NCI-H82 treated with DMSO at 0.1 percent for 48 hours (cell line): ENCODE measurements at regions not wholly inside any gene's neighbourhood (a gene's known extent, or its start where the extent isn't known, plus 50 kb on each side); places are given as distances from the start of the nearest gene placed in this dataset.
"Not testable (repeated sequence)": the region's sequence is repeated elsewhere in the genome, so short reads cannot be mapped to it uniquely, and the experiment has no call there.

ENCODE experiments used
- DNase-seq: peaks from one replicate; lab custom pipeline; 2025; ENCODE audit not compliant: unreplicated experiment; lab: John Stamatoyannopoulos, UW

- no peak for DNase-seq
Measured at GRCh38 chr5:30502277-30502676, 691.2 kb upstream of the CDH6 start.

DNA sequence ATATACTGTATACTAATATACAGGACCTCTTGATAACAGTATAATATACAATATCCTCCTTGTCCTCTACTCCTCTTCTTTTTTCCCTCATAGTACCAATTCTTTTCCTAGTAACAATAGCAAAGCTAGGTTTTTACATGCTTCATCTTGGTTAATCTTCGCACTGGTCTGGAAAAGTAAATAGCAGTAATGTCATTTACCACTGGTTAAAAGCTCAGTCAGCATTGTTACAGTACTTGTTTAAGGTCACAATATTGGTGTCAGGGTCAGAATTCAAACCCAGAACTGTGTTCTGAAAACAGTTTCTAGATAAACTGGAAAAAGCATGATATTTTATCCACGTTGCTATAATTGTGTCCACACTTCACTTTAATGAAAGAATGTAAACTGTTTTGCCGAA is 692.4 kb upstream of the CDH6 start:
- DNase-seq = no peak

GRCh38 chr5:30500513-30500912 is 693.0 kb upstream of the CDH6 start:
- no peak for DNase-seq

- DNase-seq = no peak
Measured at GRCh38 chr5:30499402-30499801, 694.1 kb upstream of the CDH6 start.

DNA sequence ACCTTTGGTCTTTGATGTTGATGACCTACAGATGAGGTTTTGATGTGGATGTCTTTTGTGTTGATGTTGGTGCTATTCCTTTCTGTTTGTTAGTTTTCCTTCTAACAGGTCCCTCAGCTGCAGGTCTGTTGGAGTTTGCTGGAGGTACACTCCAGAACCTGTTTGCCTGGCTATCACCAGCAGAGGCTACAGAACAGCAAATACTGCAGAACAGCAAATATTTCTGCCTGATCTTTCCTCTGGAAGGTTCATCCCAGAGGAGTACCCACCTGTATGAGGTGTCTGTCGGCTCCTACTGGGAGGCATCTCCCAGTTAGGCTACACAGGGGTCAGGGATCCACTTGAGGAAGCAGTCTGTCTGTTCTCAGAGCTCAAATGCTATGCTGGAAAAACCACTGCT is 694.5 kb upstream of the CDH6 start:
- DNase-seq = no peak

GRCh38 chr5:30498509-30498908 is 695.0 kb upstream of the CDH6 start:
- not testable (repeated sequence) for DNase-seq

- not testable (repeated sequence) for DNase-seq
Measured at GRCh38 chr5:30494113-30494512, 699.4 kb upstream of the CDH6 start.

- no peak for DNase-seq
Measured at GRCh38 chr5:30479104-30479503, 714.4 kb upstream of the CDH6 start.

DNA sequence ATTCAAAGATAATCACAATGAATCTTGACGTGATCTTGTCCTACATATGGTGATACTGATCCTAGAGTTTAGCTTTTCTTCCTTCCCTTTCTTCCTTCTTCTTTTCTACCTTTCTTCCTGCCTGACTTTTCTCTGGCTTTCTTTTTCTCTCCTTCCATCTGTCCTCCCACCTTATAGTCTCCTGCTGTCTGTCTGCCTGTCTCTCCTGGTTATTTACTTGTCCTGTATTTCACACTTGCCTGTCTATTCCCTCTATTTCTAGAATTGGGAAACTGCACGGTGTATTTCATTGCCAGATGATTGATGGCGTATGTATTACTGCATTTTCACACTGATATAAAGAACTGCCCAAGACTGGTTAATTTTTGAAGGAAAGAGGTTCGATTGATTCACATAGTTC is 718.1 kb upstream of the CDH6 start:
- no peak for DNase-seq

DNA sequence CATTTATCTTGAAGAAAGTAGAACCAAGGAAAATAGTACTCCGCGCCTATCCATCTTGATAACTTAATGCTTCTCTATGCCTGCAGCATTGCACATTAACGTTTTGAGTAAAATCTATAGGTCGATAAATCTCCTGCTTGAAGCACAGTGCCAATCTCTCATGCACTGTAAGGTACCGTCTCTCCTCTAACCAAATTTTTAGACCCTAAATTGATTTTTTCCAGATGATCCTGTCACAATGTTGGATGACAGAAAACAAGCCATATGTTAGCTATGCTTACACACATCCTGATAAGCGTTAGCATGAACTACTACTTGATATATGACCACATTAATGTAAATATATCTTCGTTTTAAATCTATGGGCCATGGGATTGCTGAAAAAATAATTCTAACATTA is 723.8 kb upstream of the CDH6 start:
- DNase-seq = no peak

- no peak for DNase-seq
Measured at GRCh38 chr5:30458681-30459080, 734.8 kb upstream of the CDH6 start.

DNA sequence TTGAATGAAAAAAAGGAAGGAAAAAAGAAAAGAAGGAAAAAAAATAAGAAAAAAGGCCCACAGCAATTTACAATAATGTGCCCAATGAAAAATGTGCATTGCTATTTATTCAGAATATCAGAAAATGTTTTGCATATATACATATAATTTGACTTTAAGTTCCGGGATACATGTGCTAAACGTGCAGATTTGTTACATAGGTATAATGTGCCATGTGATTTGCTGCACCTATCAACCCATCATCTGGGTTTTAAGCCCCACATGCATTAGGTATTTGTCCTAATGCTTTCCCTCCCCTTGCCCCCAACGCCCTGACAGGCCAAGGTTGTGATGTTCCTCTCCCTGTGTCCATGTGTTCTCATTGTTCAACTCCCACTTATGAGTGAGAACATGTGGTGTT is 738.0 kb upstream of the CDH6 start:
- DNase-seq = not testable (repeated sequence)

- DNase-seq = no peak
Measured at GRCh38 chr5:30453168-30453567, 740.3 kb upstream of the CDH6 start.

GRCh38 chr5:30450153-30450552 is 743.3 kb upstream of the CDH6 start:
- DNase-seq = no peak

GRCh38 chr5:30447431-30447830 is 746.1 kb upstream of the CDH6 start:
- DNase-seq = no peak

GRCh38 chr5:30446456-30446855 is 747.0 kb upstream of the CDH6 start:
- no peak for DNase-seq

GRCh38 chr5:30438785-30439184 is 754.7 kb upstream of the CDH6 start:
- peak; percentile 1 for DNase-seq

DNA sequence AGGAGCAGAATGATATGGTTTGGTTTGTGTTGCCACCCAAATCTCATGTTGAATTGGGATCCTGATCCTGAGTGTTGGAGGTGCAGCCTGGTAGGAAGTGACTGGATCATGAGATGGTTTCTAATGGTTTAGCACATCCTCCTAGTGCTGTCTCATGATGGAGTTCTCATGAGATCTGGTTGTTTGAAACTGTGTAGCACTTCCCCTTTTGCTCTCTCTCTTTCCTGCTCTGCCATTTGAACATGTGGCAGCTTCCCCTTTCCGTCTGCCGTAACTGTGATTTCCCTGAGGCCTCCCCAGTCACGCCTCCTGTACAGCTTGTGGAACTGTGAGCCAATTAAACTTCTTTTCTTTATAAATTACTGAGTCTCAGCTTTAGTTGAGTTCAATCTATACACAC is 756.8 kb upstream of the CDH6 start:
- DNase-seq = no peak

GRCh38 chr5:30428866-30429407 is 764.5 kb upstream of the CDH6 start:
- DNase-seq = not testable (repeated sequence)

DNA sequence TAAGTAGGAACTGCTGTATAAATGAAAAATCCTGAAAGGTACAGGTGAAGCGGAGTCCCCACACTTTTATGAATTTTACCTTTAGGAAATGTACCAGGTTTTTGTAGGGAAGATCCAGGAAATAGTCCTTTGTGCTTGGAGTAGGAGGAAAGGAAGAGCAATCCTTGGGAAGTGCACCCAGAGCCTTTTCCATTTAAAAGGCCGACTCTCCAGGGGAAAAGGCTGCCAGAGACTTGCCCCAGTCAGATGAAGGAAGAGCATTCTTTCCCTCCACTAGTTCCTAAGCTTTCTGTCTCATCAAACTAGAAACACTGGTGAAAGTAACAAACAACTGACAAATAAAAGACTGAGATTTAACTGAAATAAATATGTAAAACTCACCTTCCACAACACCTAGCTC is 779.4 kb upstream of the CDH6 start:
- no peak for DNase-seq

GRCh38 chr5:30413540-30413939 is 779.9 kb upstream of the CDH6 start:
- no peak for DNase-seq

GRCh38 chr5:30405821-30406220 is 787.7 kb upstream of the CDH6 start:
- DNase-seq = no peak

DNA sequence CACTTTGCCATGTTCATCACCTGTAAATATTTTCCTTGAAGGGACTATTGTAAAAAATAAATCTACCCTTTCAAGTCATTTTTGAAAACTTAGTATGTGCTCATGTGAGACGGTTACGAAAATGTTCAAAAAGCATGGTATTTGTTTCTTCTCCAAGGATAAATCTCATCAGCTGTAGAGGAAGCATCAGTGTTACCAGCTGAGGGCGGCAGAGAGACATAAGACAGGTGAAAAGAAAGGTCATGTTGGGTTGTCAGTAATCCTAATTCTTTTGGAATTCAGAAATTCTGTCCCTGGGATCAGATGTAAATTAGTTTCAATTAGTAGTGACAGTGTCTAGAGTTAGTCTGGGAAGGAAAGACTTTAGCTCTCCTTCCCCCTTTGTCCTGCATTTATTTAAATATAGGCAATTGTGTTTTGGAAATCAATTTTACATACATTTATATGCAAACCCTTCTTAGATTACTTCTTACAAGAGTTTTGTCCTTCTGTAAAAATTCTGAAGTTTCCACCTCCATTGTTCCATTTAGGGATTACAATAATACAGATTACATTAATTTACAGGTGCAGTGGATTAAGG is 791.9 kb upstream of the CDH6 start:
- DNase-seq = peak; percentile 13
